ENCODE measurements at regions not wholly inside any gene's neighbourhood (a gene's known extent, or its start where the extent isn't known, plus 50 kb on each side); places are given as distances from the start of the nearest gene placed in this dataset.

DNA sequence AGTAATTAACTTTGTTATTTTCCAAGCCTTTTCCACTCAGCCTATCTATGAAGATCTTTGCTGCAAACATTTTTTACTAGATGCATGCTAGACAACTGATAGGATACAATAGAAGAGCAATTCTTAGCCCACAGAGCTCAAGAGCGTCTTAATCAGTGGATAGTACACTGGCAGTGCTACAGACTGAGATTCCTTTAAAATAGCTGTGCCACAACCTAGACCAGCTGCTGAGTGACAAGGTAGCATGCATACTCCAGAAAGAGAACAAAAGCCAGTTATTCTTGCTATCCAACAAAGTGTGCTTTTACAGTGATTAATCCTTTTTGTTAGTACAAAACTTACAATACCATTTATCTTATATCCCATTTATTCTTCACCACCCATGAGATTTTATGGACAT is 507.9 kb upstream of the SYT4 start:
- TF ChIP-seq ZFP3 (CRISPR knock-in tag; IDR thresholded peaks at IDR 0.05) (no peak), ZNF565 (CRISPR knock-in tag; conservative IDR thresholded peaks at IDR 0.05; ENCODE audit: low read depth) (no peak), ZC3H10 (CRISPR knock-in tag; IDR thresholded peaks at IDR 0.05) (no peak), RARB (CRISPR knock-in tag; IDR thresholded peaks at IDR 0.05) (no peak), TOX (CRISPR knock-in tag; IDR thresholded peaks at IDR 0.05; ENCODE audit: borderline replicate concordance) (no peak), ZNF70 (CRISPR knock-in tag; IDR thresholded peaks at IDR 0.05) (no peak), CSDC2 (CRISPR knock-in tag; IDR thresholded peaks at IDR 0.05) (no peak)
- TF ChIP-seq, protein P1, sequence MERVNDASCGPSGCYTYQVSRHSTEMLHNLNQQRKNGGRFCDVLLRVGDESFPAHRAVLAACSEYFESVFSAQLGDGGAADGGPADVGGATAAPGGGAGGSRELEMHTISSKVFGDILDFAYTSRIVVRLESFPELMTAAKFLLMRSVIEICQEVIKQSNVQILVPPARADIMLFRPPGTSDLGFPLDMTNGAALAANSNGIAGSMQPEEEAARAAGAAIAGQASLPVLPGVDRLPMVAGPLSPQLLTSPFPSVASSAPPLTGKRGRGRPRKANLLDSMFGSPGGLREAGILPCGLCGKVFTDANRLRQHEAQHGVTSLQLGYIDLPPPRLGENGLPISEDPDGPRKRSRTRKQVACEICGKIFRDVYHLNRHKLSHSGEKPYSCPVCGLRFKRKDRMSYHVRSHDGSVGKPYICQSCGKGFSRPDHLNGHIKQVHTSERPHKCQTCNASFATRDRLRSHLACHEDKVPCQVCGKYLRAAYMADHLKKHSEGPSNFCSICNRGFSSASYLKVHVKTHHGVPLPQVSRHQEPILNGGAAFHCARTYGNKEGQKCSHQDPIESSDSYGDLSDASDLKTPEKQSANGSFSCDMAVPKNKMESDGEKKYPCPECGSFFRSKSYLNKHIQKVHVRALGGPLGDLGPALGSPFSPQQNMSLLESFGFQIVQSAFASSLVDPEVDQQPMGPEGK (CRISPR knock-in tag; IDR thresholded peaks at IDR 0.05; ENCODE audit: borderline replicate concordance), result no peak

Measured in SK-N-SH treated with all-trans-retinoic acid at 6 μM for 48 hours (cell line).